Pancreas (tissue), 10 donors: ENCODE measurements at regions not wholly inside any gene's neighbourhood (a gene's known extent, or its start where the extent isn't known, plus 50 kb on each side); places are given as distances from the start of the nearest gene placed in this dataset.

Source experiments
- ATAC-seq, 4 donors: fragments of 200-7000 bp; cut with Tn5 transposase; one replicate each; pipeline versions ENCODE4 v1.8.0 to v1.9.1; 2020; ENCODE audit warnings: mild to moderate bottlenecking in 4 of 4, moderate library complexity in 4 of 4
- DNase-seq, 6 donors: peaks; one replicate each; pipeline ENCODE4 v3.0.0-alpha.2; 2020
- FAIRE-seq: peaks from 2 replicates; lab custom pipeline; 2012; peaks lifted over from hg19 to GRCh38; lab: Jason Lieb, UNC
- H3K27ac ChIP-seq, 4 donors: fragments of 200-600 bp; sonication (generic); 1 replicate in 3 of 4; 2 replicates in 1 of 4; pipeline versions ENCODE4 v1.5.0 to v1.8.0; 2020
- H3K27me3 ChIP-seq, 4 donors: fragments of 200-600 bp; one replicate each; pipeline ENCODE4 v1.8.0; 2021
- H3K36me3 ChIP-seq, 3 donors: fragments of 200-600 bp; sonication (generic) in 1 of 3; one replicate each; pipeline versions ENCODE4 v1.5.0 to v1.8.0; 2020 to 2021
- H3K4me1 ChIP-seq, 3 donors: fragments of 200-600 bp; one replicate each; pipeline ENCODE4 v1.8.0; 2021
- H3K4me3 ChIP-seq, 4 donors: fragments of 200-600 bp; sonication (generic) in 2 of 4; one replicate each; pipeline versions ENCODE4 v1.5.0 to v1.8.0; 2020 to 2021
- H3K9me3 ChIP-seq, 4 donors: fragments of 200-600 bp; one replicate each; pipeline ENCODE4 v1.8.0; 2021
- WGBS, 2 donors: extraction: QIAGEN DNeasy Blood & Tissue Kit; methylation state at CpG; one replicate each; pipeline ENCODE4 v1.1.7; 2013; 5-methylcytosine and 5-hydroxymethylcytosine counted together
- intact Hi-C, 3 donors: fragments of 100-400 bp; cut with DNase I; formaldehyde crosslinking; loops; one replicate each; pipeline versions ENCODE4 v1.11.1 to v1.14.2; 2022
- TF ChIP-seq, protein P1 (sequence below), 4 donors: fragments of 200-600 bp; sonication (generic) in 3 of 4; IDR thresholded peaks; one replicate each; pipeline versions ENCODE4 v1.5.0 to v1.8.0; 2021; ENCODE audit warnings: antibody characterized with exemption in 4 of 4
- donor health status: healthy with polysubstance abuse.
- donor health status: DM: no; HTN: no; CAD: no; lungs with moderate emphysema.
- donor health status: DM: no; HTN: no; CAD: no.
- donor health status: control.
- donor health status: control.
- donor health status: Bipolar disorder and iron deficiency.
- donor health status: DM: yes; HTN: yes; CAD: no.
- donor health status: DM: no; HTN: no; CAD: no.
- donor health status: DM: no; HTN: no; CAD: no.
- donor health status: DM: yes; HTN: yes; CAD: no.

GRCh38 chrX:140343226-140343868, 161.5 kb downstream of the SOX3 start:
- TF ChIP-seq, protein P1, sequence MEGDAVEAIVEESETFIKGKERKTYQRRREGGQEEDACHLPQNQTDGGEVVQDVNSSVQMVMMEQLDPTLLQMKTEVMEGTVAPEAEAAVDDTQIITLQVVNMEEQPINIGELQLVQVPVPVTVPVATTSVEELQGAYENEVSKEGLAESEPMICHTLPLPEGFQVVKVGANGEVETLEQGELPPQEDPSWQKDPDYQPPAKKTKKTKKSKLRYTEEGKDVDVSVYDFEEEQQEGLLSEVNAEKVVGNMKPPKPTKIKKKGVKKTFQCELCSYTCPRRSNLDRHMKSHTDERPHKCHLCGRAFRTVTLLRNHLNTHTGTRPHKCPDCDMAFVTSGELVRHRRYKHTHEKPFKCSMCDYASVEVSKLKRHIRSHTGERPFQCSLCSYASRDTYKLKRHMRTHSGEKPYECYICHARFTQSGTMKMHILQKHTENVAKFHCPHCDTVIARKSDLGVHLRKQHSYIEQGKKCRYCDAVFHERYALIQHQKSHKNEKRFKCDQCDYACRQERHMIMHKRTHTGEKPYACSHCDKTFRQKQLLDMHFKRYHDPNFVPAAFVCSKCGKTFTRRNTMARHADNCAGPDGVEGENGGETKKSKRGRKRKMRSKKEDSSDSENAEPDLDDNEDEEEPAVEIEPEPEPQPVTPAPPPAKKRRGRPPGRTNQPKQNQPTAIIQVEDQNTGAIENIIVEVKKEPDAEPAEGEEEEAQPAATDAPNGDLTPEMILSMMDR (IDR thresholded peaks at IDR 0.05): no peak
- no peaks in the 10 kb centered on the region for H3K36me3 ChIP-seq
- WGBS, 2 donors: 31 to 32% methylated on average over 5 of the region's 5 CpGs
- peaks cover 0 to 12% (median 0%) of the 10 kb centered on the region in 4 donors for H3K27me3 ChIP-seq
- H3K4me1 ChIP-seq: no peaks in the 10 kb centered on the region
- no peaks in the 10 kb centered on the region for H3K9me3 ChIP-seq
- ATAC-seq: no peak
- H3K27ac ChIP-seq: no peak overlapping the region
- no peak overlapping the region for H3K4me3 ChIP-seq
- DNase-seq: no peak
- FAIRE-seq: no peak
- intact Hi-C loops: no loop called here

DNA sequence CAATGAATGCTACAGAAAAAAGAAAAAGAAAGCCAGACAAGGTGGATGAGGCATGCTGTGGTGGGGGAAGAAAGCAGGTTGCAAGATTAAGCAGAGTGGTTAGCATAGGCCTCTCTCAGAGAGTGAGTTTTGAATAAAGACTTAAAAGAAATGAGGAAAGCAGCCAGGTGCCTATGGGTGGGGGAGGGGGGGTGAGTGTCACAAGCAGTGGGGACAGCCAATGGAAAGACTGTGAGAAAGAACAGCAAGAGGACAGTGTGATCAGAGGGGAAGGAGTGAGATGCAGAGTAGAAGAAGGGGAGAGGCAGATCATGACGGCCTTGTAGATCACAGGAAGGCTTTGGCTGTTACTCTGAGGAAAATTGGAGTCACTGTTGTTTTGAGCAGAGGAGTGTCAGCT, 162.5 kb downstream of the SOX3 start:
- Histone ChIP-seq H3K4me1 (no peaks in the 10 kb centered on the region), H3K4me3 (no peak overlapping the region), H3K36me3 (no peaks in the 10 kb centered on the region), H3K27me3 (peaks cover 0 to 12% (median 0%) of the 10 kb centered on the region in 4 donors), H3K27ac (no peak overlapping the region), H3K9me3 (no peaks in the 10 kb centered on the region)
- intact Hi-C loops: no loop called here
- no peak for ATAC-seq
- TF ChIP-seq, protein P1 (IDR thresholded peaks at IDR 0.05): no peak
- no peak for FAIRE-seq
- no peak for DNase-seq
- WGBS, 2 donors: 71 to 85% methylated on average over 1 of the region's 1 CpG

GRCh38 chrX:140337263-140337662, 167.6 kb downstream of the SOX3 start:
- Histone ChIP-seq H3K27me3 (peaks cover 0 to 4% (median 0%) of the 10 kb centered on the region in 4 donors), H3K27ac (no peak overlapping the region), H3K9me3 (no peaks in the 10 kb centered on the region), H3K4me3 (no peak overlapping the region), H3K36me3 (no peaks in the 10 kb centered on the region), H3K4me1 (no peaks in the 10 kb centered on the region)
- TF ChIP-seq, protein P1 (IDR thresholded peaks at IDR 0.05): no peak
- FAIRE-seq: no peak
- 73 to 87% methylated on average over 1 of the region's 1 CpG for WGBS, 2 donors
- intact Hi-C loops: no loop called here
- no peak for DNase-seq
- no peak for ATAC-seq

- Histone ChIP-seq H3K36me3 (no peaks in the 10 kb centered on the region), H3K27ac (no peak overlapping the region), H3K9me3 (no peaks in the 10 kb centered on the region), H3K27me3 (peaks cover 0 to 5% (median 0%) of the 10 kb centered on the region in 4 donors), H3K4me3 (no peak overlapping the region), H3K4me1 (no peaks in the 10 kb centered on the region)
- 18 to 43% methylated on average over 4 of the region's 4 CpGs for WGBS, 2 donors
- DNase-seq (no peak), ATAC-seq (no peak), FAIRE-seq (no peak)
- intact Hi-C loops: no loop called here
- TF ChIP-seq, protein P1 (IDR thresholded peaks at IDR 0.05): no peak
Measured at GRCh38 chrX:140318296-140318695, 186.6 kb downstream of the SOX3 start.

DNA sequence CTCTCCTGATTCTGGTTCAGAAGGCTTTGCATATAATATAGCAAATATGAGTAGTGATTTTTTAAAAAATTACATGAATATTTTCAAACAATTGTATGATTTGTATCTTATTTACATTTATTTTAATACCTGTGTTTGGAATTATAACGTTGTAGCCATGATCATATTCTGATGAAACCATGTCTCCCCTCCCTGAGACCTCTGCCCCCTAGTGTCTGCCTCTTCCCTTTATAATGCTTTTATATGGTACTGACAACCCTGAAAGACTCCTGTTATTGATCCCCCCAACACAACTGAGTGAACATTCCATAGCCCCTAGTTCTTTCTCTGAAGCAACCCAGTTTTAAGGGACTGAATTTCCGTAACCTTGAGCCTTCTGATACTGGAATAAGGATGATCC, 187.4 kb downstream of the SOX3 start:
- FAIRE-seq (no peak), ATAC-seq (no peak), DNase-seq (no peak)
- Histone ChIP-seq H3K36me3 (no peaks in the 10 kb centered on the region), H3K4me1 (no peaks in the 10 kb centered on the region), H3K9me3 (no peaks in the 10 kb centered on the region), H3K27ac (no peak overlapping the region), H3K27me3 (peaks cover 0 to 5% (median 0%) of the 10 kb centered on the region in 4 donors), H3K4me3 (no peak overlapping the region)
- TF ChIP-seq, protein P1 (IDR thresholded peaks at IDR 0.05): no peak
- intact Hi-C loops: no loop called here
- 39 to 40% methylated on average over 2 of the region's 2 CpGs for WGBS, 2 donors
